Left cardiac atrium (tissue), 4 donors: ENCODE measurements at regions not wholly inside any gene's neighbourhood (a gene's known extent, or its start where the extent isn't known, plus 50 kb on each side); places are given as distances from the start of the nearest gene placed in this dataset.
A peak's percentile ranks its signal among the peaks of the same experiment; 100 is the strongest.

Source experiments
- ATAC-seq, 2 donors: fragments of 200-7000 bp; cut with Tn5 transposase; one replicate each; pipeline ENCODE4 v1.9.1; 2020; ENCODE audit warnings: mild to moderate bottlenecking in 2 of 2, moderate library complexity in 2 of 2
- DNase-seq: peaks from one replicate; pipeline ENCODE4 v3.0.0-alpha.2; 2020
- intact Hi-C, 2 donors: fragments of 100-400 bp; cut with DNase I; formaldehyde crosslinking; loops; one replicate each; pipeline versions ENCODE4 v1.14.1 to v1.15.1; 2022 to 2023
- donor health status: DM: no; HTN: yes; CAD: no.
- donor health status: DM: no; HTN: yes; CAD: no; lungs with severe emphysema.
- donor health status: DM: yes; HTN: yes; CAD: no.
- donor health status: Dilated cardiomyopathy.

DNA sequence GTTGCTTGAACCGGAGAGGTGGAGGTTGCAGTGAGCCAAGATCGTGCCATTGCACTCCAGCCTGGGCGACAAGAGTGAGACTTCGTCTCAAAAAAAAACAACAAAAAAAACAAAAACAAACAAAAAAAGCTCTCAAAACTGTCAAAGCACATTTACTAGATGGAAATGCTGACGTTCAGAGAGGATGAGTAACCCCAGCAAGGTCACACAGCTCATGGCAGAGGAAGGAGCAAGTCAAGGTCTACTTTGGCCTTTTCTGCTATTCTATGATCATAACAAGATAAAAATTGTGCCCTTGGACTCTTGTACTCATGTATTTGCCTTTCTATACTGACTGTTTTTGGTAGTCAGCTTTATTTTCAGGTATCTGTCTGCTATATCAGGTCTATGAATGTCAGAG lies 109.5 kb downstream of the ARL6IP6 start:
- ATAC-seq (no peak), DNase-seq (no peak)
- intact Hi-C loops = no loop called here

DNA sequence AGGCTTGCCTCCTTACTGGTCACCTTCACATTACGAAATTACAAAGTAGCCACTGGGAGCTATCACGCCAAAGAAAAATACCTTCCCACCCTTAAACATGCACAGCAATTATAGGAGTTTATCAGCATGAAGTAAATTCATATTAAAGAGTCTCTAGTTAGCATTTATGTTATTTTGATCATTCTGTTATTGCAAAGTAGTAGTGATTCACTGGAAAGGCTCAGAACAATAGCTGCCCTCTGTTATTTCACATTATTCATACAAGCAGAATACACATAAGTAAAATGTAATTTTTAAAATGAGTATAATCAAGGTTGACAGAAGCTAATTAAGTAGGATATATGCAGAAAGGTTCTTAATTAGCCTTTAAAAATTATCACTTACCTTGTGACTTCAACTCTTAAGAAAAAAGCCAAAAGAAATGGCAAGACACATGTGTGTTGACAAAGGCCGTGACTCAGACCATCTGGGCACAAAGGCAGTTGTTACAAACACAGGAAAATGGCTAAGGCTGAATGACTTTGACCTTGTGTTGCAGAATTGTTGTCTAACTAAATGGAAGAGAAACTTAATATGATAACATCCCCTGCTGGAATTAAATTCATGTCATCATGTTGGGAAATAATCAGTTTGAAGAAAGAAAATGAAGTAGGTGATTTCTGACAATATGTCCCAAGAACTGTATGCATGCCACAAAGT lies 108.3 kb downstream of the ARL6IP6 start:
- intact Hi-C loops = no loop called here
- ATAC-seq (no peak), DNase-seq (no peak)

DNA sequence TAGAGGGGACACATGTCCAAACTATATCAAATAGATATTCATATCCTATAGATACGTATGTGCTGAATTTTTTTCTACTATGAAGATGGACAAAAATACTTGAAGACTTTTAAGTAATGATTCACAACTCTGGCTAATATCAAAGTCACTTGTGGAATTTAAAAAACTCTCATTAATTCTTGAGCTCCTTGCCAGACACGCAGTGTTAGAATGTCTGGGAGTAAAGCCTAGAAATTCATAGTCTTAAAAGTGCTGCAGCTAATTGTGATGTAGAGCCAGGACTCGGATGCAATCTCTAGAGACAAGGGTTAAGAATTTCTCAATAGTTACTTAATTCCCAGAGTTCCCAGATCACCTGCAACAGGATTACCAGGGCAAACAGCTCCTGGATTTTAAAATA lies 107.4 kb downstream of the ARL6IP6 start:
- intact Hi-C loops = no loop called here
- ATAC-seq (peak; percentile 23 to 68), DNase-seq (no peak)

DNA sequence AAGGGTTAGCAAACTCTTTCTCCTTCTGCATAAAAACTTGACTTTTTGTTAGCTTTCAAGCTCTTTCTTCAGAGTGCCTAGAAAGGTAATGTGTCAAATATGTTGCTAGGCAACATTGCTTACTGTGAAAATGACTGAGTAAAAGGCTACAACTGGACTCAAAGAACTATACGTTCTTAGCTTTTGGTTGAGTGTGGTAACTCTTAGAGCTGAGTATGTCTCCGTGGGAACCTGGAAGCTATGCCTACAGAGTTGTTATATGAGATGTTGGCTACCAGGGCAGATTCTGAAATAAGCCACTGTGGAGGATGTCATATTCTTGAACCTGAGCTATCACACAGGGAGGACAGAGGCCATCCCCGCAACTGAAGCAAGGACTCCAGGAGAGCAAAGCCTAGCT lies 105.5 kb downstream of the ARL6IP6 start:
- DNase-seq (no peak), ATAC-seq (no peak)
- intact Hi-C loops = no loop called here

DNA sequence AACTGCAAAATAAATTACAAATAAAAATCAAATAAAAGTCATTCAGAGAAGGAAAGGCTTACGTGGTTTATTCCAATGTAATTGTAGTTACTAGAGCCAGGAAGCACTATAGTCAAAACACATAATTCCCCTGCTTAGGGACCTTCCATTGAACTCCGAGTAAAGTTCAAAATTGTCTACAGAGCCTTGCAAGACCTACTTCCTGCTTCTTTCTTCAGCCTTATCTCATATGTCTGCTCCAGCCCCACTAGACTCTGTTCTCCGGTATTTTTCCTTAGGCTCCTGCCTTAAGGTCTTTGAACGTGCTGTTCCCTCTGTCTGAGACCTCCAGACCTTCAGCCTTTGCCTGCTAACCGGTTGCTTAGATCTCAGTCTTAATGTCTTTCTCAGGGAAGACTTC lies 104.3 kb downstream of the ARL6IP6 start:
- intact Hi-C loops = no loop called here
- no peak for DNase-seq
- no peak for ATAC-seq

DNA sequence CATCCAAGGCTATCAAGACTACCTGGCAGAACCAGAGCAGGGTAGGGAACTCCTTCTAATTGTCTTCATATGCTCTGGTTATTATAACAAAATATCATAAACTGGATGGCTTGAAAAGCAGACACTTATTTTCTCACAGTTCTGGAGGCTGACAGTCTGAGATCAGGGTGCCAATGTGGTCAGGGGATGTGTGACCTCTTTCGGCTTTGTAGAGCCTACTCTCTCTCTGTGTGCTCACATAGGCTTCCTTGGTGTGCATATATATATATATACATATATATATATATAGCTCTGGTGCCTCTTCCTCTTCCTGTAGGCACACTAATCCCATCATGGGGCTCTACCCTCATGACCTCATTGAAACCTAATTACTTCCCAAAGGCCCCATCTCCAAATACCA lies 101.6 kb downstream of the ARL6IP6 start:
- DNase-seq = no peak
- ATAC-seq = no peak
- intact Hi-C loops = no loop called here

DNA sequence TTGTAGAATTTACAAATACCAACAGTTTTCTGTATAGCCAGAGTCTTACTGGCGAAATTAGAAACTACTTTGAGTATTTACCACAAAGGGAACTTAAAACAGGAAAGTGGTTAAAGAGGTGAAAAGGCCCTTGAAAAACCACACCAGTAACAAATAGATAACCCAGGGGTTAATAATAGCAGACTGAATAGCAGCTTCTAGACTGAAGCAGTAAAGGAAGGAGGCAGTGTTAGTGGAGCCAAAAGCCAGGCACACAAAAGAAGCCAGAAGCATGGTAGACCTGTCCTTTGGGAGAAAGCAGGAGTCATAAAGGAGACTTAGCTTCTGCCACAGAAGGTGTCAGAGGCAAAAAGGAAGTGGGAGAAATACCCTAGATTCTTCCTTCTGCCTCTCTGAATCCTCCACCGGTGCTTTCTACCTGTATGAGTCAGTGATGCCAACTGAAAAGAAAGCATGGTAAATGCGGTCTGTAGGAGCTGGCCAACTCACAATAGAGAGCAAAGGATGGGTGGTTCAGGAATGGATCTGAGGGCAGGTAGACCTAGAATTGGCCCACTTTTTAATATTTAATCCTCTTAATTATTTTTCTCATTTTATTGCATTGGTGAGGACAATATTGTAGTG lies 97.3 kb downstream of the ARL6IP6 start:
- DNase-seq = no peak
- ATAC-seq = no peak
- intact Hi-C loops = no loop called here

DNA sequence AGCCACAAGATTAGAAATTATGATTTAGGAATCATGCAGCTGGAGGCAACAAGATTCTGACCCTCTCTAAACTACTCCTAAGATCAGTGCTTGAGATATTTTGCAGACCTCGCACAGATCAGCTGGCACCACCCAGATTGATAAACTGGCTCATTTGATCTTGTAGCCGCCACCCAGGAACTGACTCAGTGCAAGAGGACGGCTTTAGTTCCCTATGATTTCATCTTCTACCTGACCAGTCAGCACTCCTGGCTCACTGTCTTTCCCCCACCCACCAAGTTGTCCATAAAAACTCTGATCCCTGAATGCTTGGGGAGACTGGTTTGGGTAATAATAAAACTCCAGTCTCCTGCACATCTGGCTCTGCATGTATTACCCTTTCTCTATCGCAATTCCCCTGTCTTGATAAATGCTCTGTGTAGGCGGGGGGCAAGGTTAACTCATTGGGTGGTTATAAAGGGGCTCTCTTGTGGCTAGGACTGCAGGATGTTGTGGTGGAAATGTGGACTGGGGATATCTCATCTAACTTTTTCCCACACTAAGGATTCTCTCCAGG lies 96.1 kb downstream of the ARL6IP6 start:
- DNase-seq = no peak
- ATAC-seq = no peak
- intact Hi-C loops = no loop called here

DNA sequence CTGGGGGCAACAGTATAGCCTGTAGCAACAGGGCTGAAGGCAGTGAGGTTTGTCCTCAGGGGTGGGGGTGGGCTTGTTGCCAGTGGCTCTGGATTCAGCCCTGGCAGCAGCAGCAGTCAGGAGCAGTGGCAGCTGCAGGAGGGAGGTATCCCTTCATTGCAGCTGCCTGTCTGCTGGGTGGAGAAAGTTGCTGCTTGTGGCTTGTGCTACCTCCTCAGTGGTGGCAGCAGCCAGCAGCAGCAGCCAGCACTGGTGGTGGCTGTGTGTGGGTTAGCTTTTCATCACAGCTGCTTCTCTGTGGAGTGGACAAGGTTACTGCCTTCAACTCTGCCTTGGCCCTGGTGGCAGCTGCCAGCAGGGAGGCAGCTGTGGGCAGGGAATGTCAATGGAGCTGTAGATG lies 94.9 kb downstream of the ARL6IP6 start:
- intact Hi-C loops = no loop called here
- DNase-seq (no peak), ATAC-seq (no peak)
